HCT116 (cell line): ENCODE measurements at regions not wholly inside any gene's neighbourhood (a gene's known extent, or its start where the extent isn't known, plus 50 kb on each side); places are given as distances from the start of the nearest gene placed in this dataset.

Source experiments
- CTCF ChIP-seq, 3 experiments: fragments of 200-600 bp in 1 of 3; sonication (generic) in 1 of 3; IDR thresholded peaks in 2 of 3; conservative IDR thresholded peaks in 1 of 3; 2 replicates each; pipeline ENCODE4 v1.5.1; 2012 to 2017; ENCODE audit warnings: low read depth in 2 of 3, low read length in 2 of 3, antibody characterized with exemption in 1 of 3, borderline replicate concordance in 1 of 3, control low read depth in 1 of 3, mild to moderate bottlenecking in 1 of 3, mixed read lengths in 1 of 3, mixed run types in 1 of 3, moderate library complexity in 1 of 3; ENCODE audit not compliant: insufficient read depth in 1 of 3
- EZH2 ChIP-seq: fragments of 200-600 bp; sonication (generic); IDR thresholded peaks from 2 replicates; pipeline ENCODE4 v1.6.1; 2017; ENCODE audit warnings: antibody characterized with exemption, mixed run types
- POLR2A ChIP-seq: IDR thresholded peaks from 2 replicates; pipeline ENCODE4 v1.7.0; 2011; ENCODE audit warnings: borderline replicate concordance; ENCODE audit not compliant: insufficient read depth, insufficient read length; ENCODE audit errors: extremely low read depth

GRCh38 chr21:16540966-16541727 lies 811.4 kb downstream of the USP25 start:
- TF ChIP-seq CTCF (IDR thresholded peaks at IDR 0.05 in 2 of 3, conservative IDR thresholded peaks at IDR 0.05 in 1 of 3; ENCODE audit: borderline replicate concordance in 1 of 3, insufficient read depth in 1 of 3, low read depth in 2 of 3, low read length in 2 of 3), result no peak
- no peak for TF ChIP-seq POLR2A
- TF ChIP-seq EZH2, result no peak
